A673 (cell line): ENCODE measurements at regions not wholly inside any gene's neighbourhood (a gene's known extent, or its start where the extent isn't known, plus 50 kb on each side); places are given as distances from the start of the nearest gene placed in this dataset.

Source experiments
- CTCF ChIP-seq: fragments of 300-800, 200-600 bp; sonication (generic); conservative IDR thresholded peaks from 2 replicates; pipeline ENCODE4 v1.5.1; 2017; ENCODE audit warnings: low read depth, mild to moderate bottlenecking, antibody characterized with exemption, low read length, moderate library complexity, mixed read lengths
- EZH2 ChIP-seq: fragments of 200-600 bp; sonication (generic); IDR thresholded peaks from 2 replicates; pipeline ENCODE4 v1.6.1; 2017; ENCODE audit warnings: borderline replicate concordance, low read depth, mild to moderate bottlenecking, mixed read lengths, antibody characterized with exemption, low read length; ENCODE audit not compliant: poor library complexity, severe bottlenecking

- TF ChIP-seq EZH2, result no peak
- no peak for TF ChIP-seq CTCF
These were observed 711.1 kb upstream of the SEL1L start for GRCh38 chr14:82244791-82245190.
